Ascending aorta (tissue), 2 donors: ENCODE measurements at regions not wholly inside any gene's neighbourhood (a gene's known extent, or its start where the extent isn't known, plus 50 kb on each side); places are given as distances from the start of the nearest gene placed in this dataset.

Source experiments
- DNase-seq, 2 donors: peaks; one replicate each; pipeline ENCODE4 v3.0.0-alpha.2; 2019; ENCODE audit warnings: low spot score in 2 of 2
- H3K27ac ChIP-seq, 2 donors: fragments of 200-600 bp; sonication (generic); one replicate each; pipeline ENCODE4 v1.5.1; 2016 to 2017; ENCODE audit warnings: mild to moderate bottlenecking in 1 of 2
- H3K27me3 ChIP-seq: fragments of 200-600 bp; sonication (generic); one replicate; pipeline ENCODE4 v1.5.1; 2017
- H3K36me3 ChIP-seq, 2 donors: fragments of 200-600 bp; sonication (generic); one replicate each; pipeline ENCODE4 v1.5.1; 2016
- H3K4me1 ChIP-seq, 2 donors: fragments of 200-600 bp; sonication (generic); one replicate each; pipeline ENCODE4 v1.5.1; 2016 to 2017; ENCODE audit warnings: mild to moderate bottlenecking in 1 of 2
- H3K4me3 ChIP-seq, 2 donors: fragments of 200-600 bp; sonication (generic); one replicate each; pipeline ENCODE4 v1.5.1; 2016 to 2017; ENCODE audit warnings: mild to moderate bottlenecking in 1 of 2
- H3K9me3 ChIP-seq, 2 donors: fragments of 200-600 bp; sonication (generic); one replicate each; pipeline ENCODE4 v1.5.1; 2016
- CTCF ChIP-seq, 3 experiments: fragments of 200-600 bp in 2 of 3; fragments of 450-650 bp in 1 of 3; sonication (generic) in 2 of 3; IDR thresholded peaks; one replicate each; pipeline ENCODE4 v1.5.1; 2016 to 2019; ENCODE audit warnings: antibody characterized with exemption in 3 of 3, mild to moderate bottlenecking in 1 of 3, moderate library complexity in 1 of 3
- intact Hi-C: fragments of 100-400 bp; cut with DNase I; formaldehyde crosslinking; loops from one replicate; pipeline ENCODE4 v1.15.1; 2023

GRCh38 chr22:47634347-47634746, 871.9 kb downstream of the TBC1D22A start:
- no peak overlapping the region for H3K27ac ChIP-seq
- H3K9me3 ChIP-seq = peaks cover 0 to 12% of the 10 kb centered on the region in 2 donors
- DNase-seq = no peak
- intact Hi-C loops = no loop called here
- no peak for TF ChIP-seq CTCF (IDR thresholded peaks at IDR 0.05)
- H3K4me3 ChIP-seq = no peak overlapping the region
- H3K36me3 ChIP-seq = no peaks in the 10 kb centered on the region
- no peaks in the 10 kb centered on the region for H3K27me3 ChIP-seq
- no peaks in the 10 kb centered on the region for H3K4me1 ChIP-seq

- TF ChIP-seq CTCF (IDR thresholded peaks at IDR 0.05) = no peak
- DNase-seq = no peak
- intact Hi-C loops = no loop called here
Measured at GRCh38 chr22:47633111-47633510, 870.7 kb downstream of the TBC1D22A start.

GRCh38 chr22:47632701-47633100, 870.3 kb downstream of the TBC1D22A start:
- no peak for DNase-seq
- Histone ChIP-seq H3K36me3 (no peaks in the 10 kb centered on the region), H3K9me3 (peaks cover 0 to 4% of the 10 kb centered on the region in 2 donors), H3K27me3 (no peaks in the 10 kb centered on the region), H3K4me1 (no peaks in the 10 kb centered on the region), H3K27ac (no peak overlapping the region), H3K4me3 (no peak overlapping the region)
- intact Hi-C loops = no loop called here
- TF ChIP-seq CTCF (IDR thresholded peaks at IDR 0.05) = no peak

More at GRCh38 chr22:47633111-47633510, 870.7 kb downstream of the TBC1D22A start:
- Histone ChIP-seq H3K4me3 (no peak overlapping the region), H3K36me3 (no peaks in the 10 kb centered on the region), H3K4me1 (no peaks in the 10 kb centered on the region), H3K9me3 (peaks cover 0 to 7% of the 10 kb centered on the region in 2 donors), H3K27ac (no peak overlapping the region), H3K27me3 (no peaks in the 10 kb centered on the region)

GRCh38 chr22:47631571-47632102, 869.2 kb downstream of the TBC1D22A start:
- no peaks in the 10 kb centered on the region for H3K36me3 ChIP-seq
- H3K27ac ChIP-seq = no peak overlapping the region
- H3K9me3 ChIP-seq = no peaks in the 10 kb centered on the region
- H3K27me3 ChIP-seq = no peaks in the 10 kb centered on the region
- H3K4me3 ChIP-seq = no peak overlapping the region
- intact Hi-C loops = no loop called here
- no peak for DNase-seq
- no peaks in the 10 kb centered on the region for H3K4me1 ChIP-seq
- TF ChIP-seq CTCF (IDR thresholded peaks at IDR 0.05) = no peak

- Histone ChIP-seq H3K4me1 (no peaks in the 10 kb centered on the region), H3K36me3 (no peaks in the 10 kb centered on the region), H3K27me3 (no peaks in the 10 kb centered on the region), H3K27ac (no peak overlapping the region), H3K4me3 (no peak overlapping the region), H3K9me3 (no peaks in the 10 kb centered on the region)
- no peak for TF ChIP-seq CTCF (IDR thresholded peaks at IDR 0.05)
- DNase-seq = no peak
- intact Hi-C loops = no loop called here
Measured at GRCh38 chr22:47630741-47631534, 868.5 kb downstream of the TBC1D22A start.
